Smooth muscle cell of the brain vasculature (primary cell): ENCODE measurements at regions not wholly inside any gene's neighbourhood (a gene's known extent, or its start where the extent isn't known, plus 50 kb on each side); places are given as distances from the start of the nearest gene placed in this dataset.

Experiments used
- DNase-seq: peaks from one replicate; pipeline ENCODE4 v3.0.0-alpha.2; 2012; ENCODE audit warnings: low read depth, low spot score

GRCh38 chr9:1331546-1332038 is 281.4 kb downstream of the DMRT2 start:
- no peak for DNase-seq

- no peak for DNase-seq
Observed at GRCh38 chr9:1332156-1332555, 282.0 kb downstream of the DMRT2 start.

GRCh38 chr9:1335174-1335573 is 285.0 kb downstream of the DMRT2 start:
- no peak for DNase-seq

GRCh38 chr9:1337169-1337568 is 287.0 kb downstream of the DMRT2 start:
- DNase-seq = no peak

- no peak for DNase-seq
Observed at GRCh38 chr9:1340390-1340789, 290.2 kb downstream of the DMRT2 start.

- no peak for DNase-seq
Observed at GRCh38 chr9:1353291-1353690, 303.1 kb downstream of the DMRT2 start.

- no peak for DNase-seq
Observed at GRCh38 chr9:1354086-1354485, 303.9 kb downstream of the DMRT2 start.

- DNase-seq = no peak
Observed at GRCh38 chr9:1354606-1355005, 304.4 kb downstream of the DMRT2 start.

- no peak for DNase-seq
Observed at GRCh38 chr9:1355656-1356055, 305.5 kb downstream of the DMRT2 start.

GRCh38 chr9:1362845-1363244 is 312.7 kb downstream of the DMRT2 start:
- DNase-seq = no peak

GRCh38 chr9:1366276-1366675 is 316.1 kb downstream of the DMRT2 start:
- no peak for DNase-seq

- no peak for DNase-seq
Observed at GRCh38 chr9:1369297-1369696, 319.1 kb downstream of the DMRT2 start.

- no peak for DNase-seq
Observed at GRCh38 chr9:1373445-1373844, 323.3 kb downstream of the DMRT2 start.

- no peak for DNase-seq
Observed at GRCh38 chr9:1383899-1384455, 333.8 kb downstream of the DMRT2 start.

- DNase-seq = no peak
Observed at GRCh38 chr9:1384816-1385215, 334.7 kb downstream of the DMRT2 start.

GRCh38 chr9:1386420-1386819 is 336.3 kb downstream of the DMRT2 start:
- DNase-seq = no peak

GRCh38 chr9:1388216-1388615 is 338.1 kb downstream of the DMRT2 start:
- no peak for DNase-seq

GRCh38 chr9:1400983-1401382 is 350.8 kb downstream of the DMRT2 start:
- no peak for DNase-seq

- DNase-seq = no peak
Observed at GRCh38 chr9:1404940-1405339, 354.8 kb downstream of the DMRT2 start.

GRCh38 chr9:1411826-1412225 is 361.7 kb downstream of the DMRT2 start:
- no peak for DNase-seq

GRCh38 chr9:1414711-1415131 is 364.6 kb downstream of the DMRT2 start:
- no peak for DNase-seq

- DNase-seq = no peak
Observed at GRCh38 chr9:1415146-1415545, 365.0 kb downstream of the DMRT2 start.

GRCh38 chr9:1416261-1416660 is 366.1 kb downstream of the DMRT2 start:
- no peak for DNase-seq

- DNase-seq = no peak
Observed at GRCh38 chr9:1421436-1421835, 371.3 kb downstream of the DMRT2 start.
